Liver (tissue), 8 donors: ENCODE measurements at regions not wholly inside any gene's neighbourhood (a gene's known extent, or its start where the extent isn't known, plus 50 kb on each side); places are given as distances from the start of the nearest gene placed in this dataset.

Source experiments
- DNase-seq: peaks from one replicate; pipeline ENCODE4 v3.0.0-alpha.2; 2017; ENCODE audit warnings: low spot score
- H3K27ac ChIP-seq, 2 donors: one replicate each; pipeline ENCODE4 v1.7.0; 2013; ENCODE audit warnings: inconsistent platforms in 2 of 2, low read length in 2 of 2, control low read depth in 1 of 2, low read depth in 1 of 2, mild to moderate bottlenecking in 1 of 2
- H3K27me3 ChIP-seq, 4 donors: one replicate each; pipeline versions ENCODE4 v1.6.1 to v1.7.0; 2013; ENCODE audit warnings: low read length in 3 of 4, inconsistent platforms in 1 of 4, mild to moderate bottlenecking in 1 of 4, moderate library complexity in 1 of 4; ENCODE audit not compliant: control insufficient read depth in 4 of 4, insufficient read depth in 4 of 4
- H3K36me3 ChIP-seq, 4 donors: one replicate each; pipeline versions ENCODE4 v1.6.1 to v1.7.0; 2013; ENCODE audit warnings: low read length in 3 of 4, mild to moderate bottlenecking in 3 of 4, low read depth in 1 of 4, moderate library complexity in 1 of 4; ENCODE audit not compliant: control insufficient read depth in 4 of 4, insufficient read depth in 3 of 4
- H3K4me1 ChIP-seq, 4 donors: one replicate each; pipeline versions ENCODE4 v1.6.1 to v1.7.0; 2013; ENCODE audit warnings: low read length in 3 of 4, mild to moderate bottlenecking in 3 of 4, moderate library complexity in 1 of 4; ENCODE audit not compliant: control insufficient read depth in 4 of 4, insufficient read depth in 4 of 4
- H3K4me3 ChIP-seq, 3 donors: one replicate each; pipeline versions ENCODE4 v1.6.1 to v1.7.0; 2013; ENCODE audit warnings: low read length in 3 of 3, control low read depth in 1 of 3, low read depth in 1 of 3, mild to moderate bottlenecking in 1 of 3
- H3K9ac ChIP-seq, 2 donors: one replicate each; pipeline ENCODE4 v1.7.0; 2013; ENCODE audit warnings: low read length in 2 of 2, mild to moderate bottlenecking in 2 of 2, moderate library complexity in 2 of 2, control low read depth in 1 of 2, low read depth in 1 of 2
- H3K9me3 ChIP-seq, 4 donors: one replicate each; pipeline versions ENCODE4 v1.6.1 to v1.7.0; 2013; ENCODE audit warnings: low read length in 3 of 4; ENCODE audit not compliant: control insufficient read depth in 4 of 4
- EGR1 ChIP-seq, 2 donors: IDR thresholded peaks; 2 replicates each; pipeline ENCODE4 v1.6.1; 2016 to 2018; ENCODE audit warnings: antibody characterized with exemption in 2 of 2, low read depth in 2 of 2
- FOXA1 ChIP-seq: IDR thresholded peaks from 2 replicates; pipeline ENCODE4 v1.6.1; 2016; ENCODE audit warnings: antibody characterized with exemption
- GABPA ChIP-seq, 2 donors: IDR thresholded peaks in 1 of 2; conservative IDR thresholded peaks in 1 of 2; 2 replicates each; pipeline ENCODE4 v1.6.1; 2016; ENCODE audit warnings: antibody characterized with exemption in 2 of 2, mild to moderate bottlenecking in 1 of 2, moderate library complexity in 1 of 2
- HNF4G ChIP-seq: IDR thresholded peaks from 2 replicates; pipeline ENCODE4 v1.6.1; 2016; ENCODE audit warnings: antibody characterized with exemption
- JUND ChIP-seq, 2 donors: IDR thresholded peaks; 2 replicates each; pipeline ENCODE4 v1.6.1; 2016; ENCODE audit warnings: antibody characterized with exemption in 2 of 2
- NR2F2 ChIP-seq: IDR thresholded peaks from 2 replicates; pipeline ENCODE4 v1.6.1; 2016; ENCODE audit warnings: antibody characterized with exemption
- RAD21 ChIP-seq, 2 donors: IDR thresholded peaks; 2 replicates each; pipeline ENCODE4 v1.6.1; 2016; ENCODE audit warnings: antibody characterized with exemption in 2 of 2, mild to moderate bottlenecking in 2 of 2
- RXRA ChIP-seq, 2 donors: IDR thresholded peaks; 2 replicates each; pipeline ENCODE4 v1.6.1; 2017 to 2018; ENCODE audit warnings: antibody characterized with exemption in 2 of 2, mild to moderate bottlenecking in 1 of 2
- TAF1 ChIP-seq: conservative IDR thresholded peaks from 2 replicates; pipeline ENCODE4 v1.6.1; 2016; ENCODE audit warnings: antibody characterized with exemption, mild to moderate bottlenecking
- YY1 ChIP-seq: IDR thresholded peaks from 2 replicates; pipeline ENCODE4 v1.6.1; 2016; ENCODE audit warnings: antibody characterized with exemption, mild to moderate bottlenecking
- WGBS: extraction: QIAGEN DNeasy Blood & Tissue Kit; methylation state at CpG from one replicate; pipeline ENCODE4 v1.1.7; 2013; 5-methylcytosine and 5-hydroxymethylcytosine counted together
- TF ChIP-seq, protein P1 (sequence below): IDR thresholded peaks from 2 replicates; pipeline ENCODE4 v1.6.1; 2016; ENCODE audit warnings: antibody characterized with exemption, mild to moderate bottlenecking
- TF ChIP-seq, protein P2 (sequence below): fragments of 150-350 bp; IDR thresholded peaks from 2 replicates; pipeline ENCODE4 v1.5.1; 2017; ENCODE audit warnings: improper control_type of control experiment, low read depth, low read length; ENCODE audit not compliant: missing input control
- TF ChIP-seq, protein P3 (sequence below): IDR thresholded peaks from 2 replicates; pipeline ENCODE4 v1.6.1; 2016; ENCODE audit warnings: antibody characterized with exemption
- donor health status: healthy.
- donor health status: healthy.
- donor health status: healthy.
- donor health status: healthy.
- donor health status: healthy.

DNA sequence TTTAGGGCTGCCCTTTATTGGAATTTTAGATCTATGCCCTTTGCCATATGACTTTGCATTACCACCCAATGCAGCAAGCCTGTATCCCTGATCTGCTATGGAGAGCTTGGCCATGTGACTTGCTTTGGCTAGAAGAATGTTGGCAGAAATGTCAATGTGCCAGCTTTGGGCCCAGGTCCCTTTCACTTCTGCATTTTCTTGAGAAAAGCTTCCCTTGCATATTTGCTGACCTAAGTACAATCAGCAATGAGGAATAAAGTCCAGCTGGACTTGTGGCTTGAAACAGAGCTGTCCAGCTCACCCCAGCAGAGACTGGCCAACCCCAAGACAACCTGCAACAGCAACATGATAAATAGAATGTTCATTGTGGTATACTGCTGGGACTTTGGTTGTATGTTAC is 135.9 kb downstream of the PAH start:
- H3K9me3 ChIP-seq = no peaks in the 10 kb centered on the region
- DNase-seq = no peak

DNA sequence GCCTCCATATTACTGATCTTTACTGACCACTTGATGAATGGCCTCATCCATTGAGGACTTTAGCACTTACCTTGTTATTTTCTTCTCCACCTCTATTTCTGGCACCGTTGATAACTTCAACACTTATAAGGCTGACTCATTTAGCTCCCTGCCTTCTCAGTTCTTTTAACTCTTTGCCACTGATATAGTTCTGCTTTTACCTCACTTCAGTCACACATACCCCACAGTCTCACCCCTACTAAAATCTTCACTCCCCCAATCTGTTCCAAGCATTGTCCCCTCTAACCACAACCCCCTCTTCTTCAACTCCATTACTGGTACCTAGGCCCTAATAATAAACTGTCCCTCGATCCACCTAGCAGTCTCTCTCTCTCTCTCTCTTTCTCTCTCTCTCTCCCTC is 141.0 kb downstream of the PAH start:
- H3K4me1 ChIP-seq = no peaks in the 10 kb centered on the region
- TF ChIP-seq, protein P1, sequence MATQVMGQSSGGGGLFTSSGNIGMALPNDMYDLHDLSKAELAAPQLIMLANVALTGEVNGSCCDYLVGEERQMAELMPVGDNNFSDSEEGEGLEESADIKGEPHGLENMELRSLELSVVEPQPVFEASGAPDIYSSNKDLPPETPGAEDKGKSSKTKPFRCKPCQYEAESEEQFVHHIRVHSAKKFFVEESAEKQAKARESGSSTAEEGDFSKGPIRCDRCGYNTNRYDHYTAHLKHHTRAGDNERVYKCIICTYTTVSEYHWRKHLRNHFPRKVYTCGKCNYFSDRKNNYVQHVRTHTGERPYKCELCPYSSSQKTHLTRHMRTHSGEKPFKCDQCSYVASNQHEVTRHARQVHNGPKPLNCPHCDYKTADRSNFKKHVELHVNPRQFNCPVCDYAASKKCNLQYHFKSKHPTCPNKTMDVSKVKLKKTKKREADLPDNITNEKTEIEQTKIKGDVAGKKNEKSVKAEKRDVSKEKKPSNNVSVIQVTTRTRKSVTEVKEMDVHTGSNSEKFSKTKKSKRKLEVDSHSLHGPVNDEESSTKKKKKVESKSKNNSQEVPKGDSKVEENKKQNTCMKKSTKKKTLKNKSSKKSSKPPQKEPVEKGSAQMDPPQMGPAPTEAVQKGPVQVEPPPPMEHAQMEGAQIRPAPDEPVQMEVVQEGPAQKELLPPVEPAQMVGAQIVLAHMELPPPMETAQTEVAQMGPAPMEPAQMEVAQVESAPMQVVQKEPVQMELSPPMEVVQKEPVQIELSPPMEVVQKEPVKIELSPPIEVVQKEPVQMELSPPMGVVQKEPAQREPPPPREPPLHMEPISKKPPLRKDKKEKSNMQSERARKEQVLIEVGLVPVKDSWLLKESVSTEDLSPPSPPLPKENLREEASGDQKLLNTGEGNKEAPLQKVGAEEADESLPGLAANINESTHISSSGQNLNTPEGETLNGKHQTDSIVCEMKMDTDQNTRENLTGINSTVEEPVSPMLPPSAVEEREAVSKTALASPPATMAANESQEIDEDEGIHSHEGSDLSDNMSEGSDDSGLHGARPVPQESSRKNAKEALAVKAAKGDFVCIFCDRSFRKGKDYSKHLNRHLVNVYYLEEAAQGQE = no peak
- TF ChIP-seq RXRA (IDR thresholded peaks at IDR 0.05) (no peak), HNF4G (no peak)
- no peak overlapping the region for H3K9ac ChIP-seq
- WGBS = 66% methylated on average over 2 of the region's 2 CpGs
- no peaks in the 10 kb centered on the region for H3K9me3 ChIP-seq
- H3K27me3 ChIP-seq = no peaks in the 10 kb centered on the region
- no peak overlapping the region for H3K27ac ChIP-seq
- no peaks in the 10 kb centered on the region for H3K36me3 ChIP-seq
- no peak for DNase-seq
- no peak overlapping the region for H3K4me3 ChIP-seq

More for the DNA sequence above, 135.9 kb downstream of the PAH start:
- Histone ChIP-seq H3K9ac (no peak overlapping the region), H3K27ac (no peak overlapping the region), H3K36me3 (no peaks in the 10 kb centered on the region), H3K27me3 (no peaks in the 10 kb centered on the region), H3K4me1 (no peaks in the 10 kb centered on the region), H3K4me3 (no peak overlapping the region)
- TF ChIP-seq, protein P1 = peak; percentile 60
- TF ChIP-seq NR2F2 = no peak

DNA sequence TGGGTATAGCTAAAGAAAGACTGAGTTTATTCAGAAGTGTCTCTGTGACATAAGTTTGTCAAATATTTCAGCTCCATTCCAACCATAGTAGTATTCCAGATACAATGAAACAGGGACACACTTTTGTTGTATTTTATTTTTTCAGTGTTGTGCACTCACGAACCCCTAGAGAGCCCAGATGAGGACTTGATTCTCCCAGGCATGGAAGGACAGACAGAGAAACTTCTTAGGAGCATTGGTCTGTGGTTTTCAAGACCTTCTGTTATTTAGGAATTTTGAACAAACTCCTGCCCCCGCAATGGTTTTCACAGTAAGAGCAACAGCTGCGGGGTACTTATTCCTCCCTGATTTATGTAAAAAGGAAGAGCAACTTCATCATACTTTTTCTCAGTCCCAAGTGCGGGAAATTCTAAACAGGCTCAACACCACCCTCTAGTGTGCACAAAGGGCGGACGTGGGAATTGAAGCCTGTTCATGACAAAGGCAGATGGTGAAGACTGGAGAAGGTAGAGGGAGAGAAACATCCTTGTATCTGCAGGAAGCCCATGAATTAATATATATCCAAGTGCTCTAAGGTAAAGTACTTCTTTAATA is 147.6 kb downstream of the PAH start:
- DNase-seq = peak; percentile 42
- no peaks in the 10 kb centered on the region for H3K36me3 ChIP-seq
- no peak overlapping the region for H3K4me3 ChIP-seq
- no peaks in the 10 kb centered on the region for H3K4me1 ChIP-seq
- 12% methylated on average over 6 of the region's 6 CpGs for WGBS
- TF ChIP-seq EGR1 (IDR thresholded peaks at IDR 0.05; ENCODE audit: low read depth in 2 of 2) (no peak), RXRA (IDR thresholded peaks at IDR 0.05) (no peak), GABPA (IDR thresholded peaks at IDR 0.05 in 1 of 2, conservative IDR thresholded peaks at IDR 0.05 in 1 of 2) (no peak), RAD21 (IDR thresholded peaks at IDR 0.05) (peak; percentile 88), TAF1 (no peak), FOXA1 (no peak), JUND (IDR thresholded peaks at IDR 0.05) (no peak), YY1 (no peak), NR2F2 (no peak)
- TF ChIP-seq, protein P2, sequence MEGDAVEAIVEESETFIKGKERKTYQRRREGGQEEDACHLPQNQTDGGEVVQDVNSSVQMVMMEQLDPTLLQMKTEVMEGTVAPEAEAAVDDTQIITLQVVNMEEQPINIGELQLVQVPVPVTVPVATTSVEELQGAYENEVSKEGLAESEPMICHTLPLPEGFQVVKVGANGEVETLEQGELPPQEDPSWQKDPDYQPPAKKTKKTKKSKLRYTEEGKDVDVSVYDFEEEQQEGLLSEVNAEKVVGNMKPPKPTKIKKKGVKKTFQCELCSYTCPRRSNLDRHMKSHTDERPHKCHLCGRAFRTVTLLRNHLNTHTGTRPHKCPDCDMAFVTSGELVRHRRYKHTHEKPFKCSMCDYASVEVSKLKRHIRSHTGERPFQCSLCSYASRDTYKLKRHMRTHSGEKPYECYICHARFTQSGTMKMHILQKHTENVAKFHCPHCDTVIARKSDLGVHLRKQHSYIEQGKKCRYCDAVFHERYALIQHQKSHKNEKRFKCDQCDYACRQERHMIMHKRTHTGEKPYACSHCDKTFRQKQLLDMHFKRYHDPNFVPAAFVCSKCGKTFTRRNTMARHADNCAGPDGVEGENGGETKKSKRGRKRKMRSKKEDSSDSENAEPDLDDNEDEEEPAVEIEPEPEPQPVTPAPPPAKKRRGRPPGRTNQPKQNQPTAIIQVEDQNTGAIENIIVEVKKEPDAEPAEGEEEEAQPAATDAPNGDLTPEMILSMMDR = peak; percentile 72
- TF ChIP-seq, protein P1 = no peak
- TF ChIP-seq, protein P3, sequence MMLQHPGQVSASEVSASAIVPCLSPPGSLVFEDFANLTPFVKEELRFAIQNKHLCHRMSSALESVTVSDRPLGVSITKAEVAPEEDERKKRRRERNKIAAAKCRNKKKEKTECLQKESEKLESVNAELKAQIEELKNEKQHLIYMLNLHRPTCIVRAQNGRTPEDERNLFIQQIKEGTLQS = no peak
- no peaks in the 10 kb centered on the region for H3K9me3 ChIP-seq
- no peak overlapping the region for H3K27ac ChIP-seq
- no peaks in the 10 kb centered on the region for H3K27me3 ChIP-seq
- H3K9ac ChIP-seq = no peak overlapping the region
